Lower leg skin (tissue), 3 donors: ENCODE measurements at regions not wholly inside any gene's neighbourhood (a gene's known extent, or its start where the extent isn't known, plus 50 kb on each side); places are given as distances from the start of the nearest gene placed in this dataset.

Source experiments
- POLR2A ChIP-seq, 2 donors: fragments of 450-650 bp; IDR thresholded peaks; one replicate each; pipeline ENCODE4 v1.6.1; 2016 to 2017; ENCODE audit warnings: antibody characterized with exemption in 2 of 2, mild to moderate bottlenecking in 1 of 2, moderate library complexity in 1 of 2
- TF ChIP-seq, protein P1 (sequence below), 3 donors: fragments of 450-650 bp; IDR thresholded peaks; one replicate each; pipeline ENCODE4 v1.5.1; 2016; ENCODE audit warnings: antibody characterized with exemption in 3 of 3, mild to moderate bottlenecking in 3 of 3, moderate library complexity in 2 of 3

DNA sequence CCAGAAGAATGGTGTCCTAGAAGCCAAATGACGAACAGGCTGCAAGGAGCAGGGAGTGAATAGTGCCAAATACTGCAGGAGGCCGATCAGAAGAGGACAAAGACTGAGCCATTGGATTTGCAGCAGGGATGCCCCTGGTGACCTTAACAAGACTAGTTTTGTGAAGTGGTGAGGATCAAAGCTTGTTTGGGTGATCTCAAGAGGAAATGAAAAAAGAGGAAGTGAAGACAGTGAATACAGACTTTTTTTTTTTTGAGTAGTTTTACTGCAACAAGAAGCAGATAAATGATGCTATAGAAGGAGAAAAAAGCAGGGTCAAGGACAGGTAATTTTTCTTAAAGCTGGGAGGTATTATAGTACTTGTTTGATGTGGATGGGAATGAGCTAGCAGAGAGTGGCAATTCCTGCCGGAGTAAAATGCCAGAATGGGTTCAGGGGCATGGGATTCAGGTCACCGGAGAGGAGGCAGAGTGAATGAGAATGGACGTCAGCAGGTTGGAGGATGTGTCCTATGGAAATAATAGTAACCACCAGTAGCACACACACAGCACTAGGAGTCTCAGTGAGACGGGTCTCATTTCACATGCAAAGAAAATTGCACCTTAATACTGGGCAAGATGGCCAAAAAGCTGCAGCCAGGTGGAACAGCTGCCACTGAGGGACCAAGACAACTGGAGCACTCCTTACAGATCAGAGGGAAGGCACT, 345.8 kb upstream of the CCDC196 start:
- TF ChIP-seq POLR2A (IDR thresholded peaks at IDR 0.05) = no peak
- TF ChIP-seq, protein P1, sequence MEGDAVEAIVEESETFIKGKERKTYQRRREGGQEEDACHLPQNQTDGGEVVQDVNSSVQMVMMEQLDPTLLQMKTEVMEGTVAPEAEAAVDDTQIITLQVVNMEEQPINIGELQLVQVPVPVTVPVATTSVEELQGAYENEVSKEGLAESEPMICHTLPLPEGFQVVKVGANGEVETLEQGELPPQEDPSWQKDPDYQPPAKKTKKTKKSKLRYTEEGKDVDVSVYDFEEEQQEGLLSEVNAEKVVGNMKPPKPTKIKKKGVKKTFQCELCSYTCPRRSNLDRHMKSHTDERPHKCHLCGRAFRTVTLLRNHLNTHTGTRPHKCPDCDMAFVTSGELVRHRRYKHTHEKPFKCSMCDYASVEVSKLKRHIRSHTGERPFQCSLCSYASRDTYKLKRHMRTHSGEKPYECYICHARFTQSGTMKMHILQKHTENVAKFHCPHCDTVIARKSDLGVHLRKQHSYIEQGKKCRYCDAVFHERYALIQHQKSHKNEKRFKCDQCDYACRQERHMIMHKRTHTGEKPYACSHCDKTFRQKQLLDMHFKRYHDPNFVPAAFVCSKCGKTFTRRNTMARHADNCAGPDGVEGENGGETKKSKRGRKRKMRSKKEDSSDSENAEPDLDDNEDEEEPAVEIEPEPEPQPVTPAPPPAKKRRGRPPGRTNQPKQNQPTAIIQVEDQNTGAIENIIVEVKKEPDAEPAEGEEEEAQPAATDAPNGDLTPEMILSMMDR (IDR thresholded peaks at IDR 0.05) = no peak
